BE2C (cell line): ENCODE measurements at regions not wholly inside any gene's neighbourhood (a gene's known extent, or its start where the extent isn't known, plus 50 kb on each side); places are given as distances from the start of the nearest gene placed in this dataset.

ENCODE experiments used
- DNase-seq: peaks from one replicate; pipeline ENCODE4 v3.0.0-alpha.2; 2020
- H3K27me3 ChIP-seq: fragments of 250-450 bp; sonication (Bioruptor Pico); 2 replicates; pipeline ENCODE4 v1.5.1; 2020; ENCODE audit warnings: mild to moderate bottlenecking
- H3K36me3 ChIP-seq: fragments of 250-450 bp; sonication (Bioruptor Pico); 2 replicates; pipeline ENCODE4 v1.5.1; 2020; ENCODE audit warnings: mild to moderate bottlenecking
- H3K4me1 ChIP-seq: fragments of 250-450 bp; sonication (Bioruptor Pico); 2 replicates; pipeline ENCODE4 v1.5.1; 2020
- H3K4me3 ChIP-seq: 2 replicates; pipeline ENCODE4 v1.5.1; 2011; ENCODE audit warnings: low read depth, low read length
- H3K9me3 ChIP-seq: fragments of 250-450 bp; sonication (Bioruptor Pico); 2 replicates; pipeline ENCODE4 v1.5.1; 2020
- CTCF ChIP-seq: IDR thresholded peaks from 2 replicates; pipeline ENCODE4 v1.5.1; 2012; ENCODE audit warnings: mild to moderate bottlenecking, low read depth, low read length

GRCh38 chr2:121087117-121087516 lies 197.9 kb downstream of the TFCP2L1 start:
- Histone ChIP-seq H3K36me3 (no peaks in the 10 kb centered on the region), H3K4me1 (0 out of 2 replicates have a peak, but pooled peaks cover 2% of the 10 kb centered on the region), H3K9me3 (no peaks in the 10 kb centered on the region), H3K4me3 (no peak overlapping the region), H3K27me3 (no peaks in the 10 kb centered on the region)
- TF ChIP-seq CTCF: no peak
- DNase-seq: no peak

DNA sequence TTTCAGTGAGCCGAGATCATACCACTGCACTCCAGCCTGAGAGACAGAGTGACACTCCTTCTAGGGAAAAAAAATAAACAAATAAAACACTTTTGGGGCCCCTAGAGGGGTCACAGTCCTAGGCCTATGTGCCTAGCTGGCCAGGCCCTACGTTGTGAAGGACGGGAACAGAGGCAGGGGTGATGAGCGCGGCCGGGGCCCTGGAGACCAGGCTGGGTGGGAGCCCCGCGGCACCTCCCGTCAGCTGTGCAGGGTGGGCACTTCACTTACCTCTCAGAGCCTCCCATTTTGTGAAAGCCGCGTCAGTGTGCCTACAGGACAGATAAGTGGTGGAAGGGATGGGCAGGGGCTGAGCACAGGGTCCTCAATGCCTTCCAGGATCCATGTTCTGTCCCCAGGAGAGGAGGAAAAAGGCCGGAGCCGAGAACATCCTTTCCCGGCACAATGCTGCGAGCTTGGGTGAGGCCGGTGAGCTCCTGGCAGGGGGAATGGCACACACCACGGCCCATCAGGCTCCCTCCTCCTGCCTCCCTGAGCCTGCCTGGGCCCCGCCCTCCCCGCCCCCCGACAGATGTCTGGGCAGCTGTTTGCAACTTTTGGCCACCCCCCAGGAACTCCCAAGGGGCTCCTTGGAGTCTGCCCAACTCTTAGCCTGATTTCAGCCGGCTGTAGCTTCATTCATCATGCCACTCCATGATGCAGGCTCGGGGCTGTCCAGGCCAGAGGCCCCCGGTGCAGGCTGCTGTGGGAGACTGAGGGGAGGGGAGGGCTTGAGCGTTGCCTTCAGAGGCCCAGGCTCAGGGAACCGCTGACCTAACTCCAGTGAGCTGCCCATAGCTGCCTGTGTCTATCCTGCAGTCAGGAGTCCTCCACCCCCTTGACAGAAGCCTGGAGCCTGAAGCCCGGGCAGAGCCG lies 196.5 kb downstream of the TFCP2L1 start:
- no peaks in the 10 kb centered on the region for H3K36me3 ChIP-seq
- H3K4me1 ChIP-seq: 0 out of 2 replicates have a peak, but pooled peaks cover 2% of the 10 kb centered on the region
- DNase-seq: peak; percentile 48
- no peak overlapping the region for H3K4me3 ChIP-seq
- TF ChIP-seq CTCF: no peak
- no peaks in the 10 kb centered on the region for H3K27me3 ChIP-seq
- no peaks in the 10 kb centered on the region for H3K9me3 ChIP-seq

DNA sequence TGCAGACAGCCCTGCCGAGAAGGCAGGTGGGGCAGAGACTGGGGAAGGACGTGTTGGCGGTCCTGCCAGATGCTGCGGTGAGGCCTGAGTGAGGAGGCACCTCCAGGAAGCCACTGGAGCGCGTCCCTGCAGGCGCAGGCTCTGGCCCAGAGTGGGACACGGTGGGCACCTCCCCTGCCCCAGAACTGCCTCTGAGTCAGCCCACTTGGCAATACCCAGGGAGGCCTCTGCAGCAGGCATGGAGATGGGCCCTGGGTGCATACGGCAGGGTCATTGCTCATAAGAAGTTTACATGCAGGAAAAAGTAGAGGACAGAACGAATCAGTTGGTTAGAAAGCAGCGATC lies 195.9 kb downstream of the TFCP2L1 start:
- DNase-seq: peak; percentile 37
- Histone ChIP-seq H3K36me3 (no peaks in the 10 kb centered on the region), H3K9me3 (no peaks in the 10 kb centered on the region), H3K4me1 (0 out of 2 replicates have a peak, but pooled peaks cover 2% of the 10 kb centered on the region), H3K27me3 (no peaks in the 10 kb centered on the region), H3K4me3 (no peak overlapping the region)
- TF ChIP-seq CTCF: no peak

- no peak for DNase-seq
- H3K36me3 ChIP-seq: no peaks in the 10 kb centered on the region
- no peaks in the 10 kb centered on the region for H3K9me3 ChIP-seq
- no peak overlapping the region for H3K4me3 ChIP-seq
- no peak for TF ChIP-seq CTCF
- 0 out of 2 replicates have a peak, but pooled peaks cover 2% of the 10 kb centered on the region for H3K4me1 ChIP-seq
- H3K27me3 ChIP-seq: no peaks in the 10 kb centered on the region
These were observed 194.8 kb downstream of the TFCP2L1 start for GRCh38 chr2:121090088-121090715.

DNA sequence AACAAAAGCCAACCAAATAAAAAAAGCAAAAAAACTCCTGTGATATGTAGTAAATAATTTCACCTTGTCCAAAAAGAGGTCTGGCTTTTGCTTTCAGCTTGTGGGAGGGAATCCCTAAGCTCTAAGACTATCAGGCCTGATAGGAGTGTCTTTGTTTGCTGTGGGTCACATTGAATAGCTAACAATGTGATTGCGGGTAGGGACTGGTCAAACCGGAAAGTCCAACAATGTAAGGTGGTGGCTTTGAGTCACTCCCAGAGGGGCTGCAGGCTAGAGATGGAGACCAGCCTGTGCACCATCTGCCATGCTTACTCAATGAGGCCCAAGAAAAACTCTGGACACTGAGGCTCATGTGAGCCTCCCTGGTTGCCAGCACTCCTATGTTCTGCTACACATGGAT lies 192.9 kb downstream of the TFCP2L1 start:
- H3K4me3 ChIP-seq: no peak overlapping the region
- H3K4me1 ChIP-seq: 0 out of 2 replicates have a peak, but pooled peaks cover 2% of the 10 kb centered on the region
- H3K36me3 ChIP-seq: no peaks in the 10 kb centered on the region
- H3K27me3 ChIP-seq: no peaks in the 10 kb centered on the region
- no peak for TF ChIP-seq CTCF
- no peaks in the 10 kb centered on the region for H3K9me3 ChIP-seq
- DNase-seq: no peak

- Histone ChIP-seq H3K36me3 (no peaks in the 10 kb centered on the region), H3K9me3 (no peaks in the 10 kb centered on the region), H3K4me3 (no peak overlapping the region), H3K4me1 (0 out of 2 replicates have a peak, but pooled peaks cover 2% of the 10 kb centered on the region), H3K27me3 (no peaks in the 10 kb centered on the region)
- no peak for TF ChIP-seq CTCF
- no peak for DNase-seq
These were observed 191.3 kb downstream of the TFCP2L1 start for GRCh38 chr2:121093692-121094091.
